Activated naive CD4-positive, alpha-beta T cell treated with Interleukin-2 at 50 U/mL for 16 hours (primary cell): ENCODE measurements at regions not wholly inside any gene's neighbourhood (a gene's known extent, or its start where the extent isn't known, plus 50 kb on each side); places are given as distances from the start of the nearest gene placed in this dataset.
"Not testable (repeated sequence)": the region's sequence is repeated elsewhere in the genome, so short reads cannot be mapped to it uniquely, and the experiment has no call there.

Source experiments
- DNase-seq: peaks from one replicate; pipeline ENCODE4 v3.0.0-alpha.2; 2020

- DNase-seq: no peak
Measured at GRCh38 chr20:56689318-56689717, 60.2 kb downstream of the TFAP2C start.

GRCh38 chr20:56689852-56690485, 60.9 kb downstream of the TFAP2C start:
- DNase-seq: no peak

GRCh38 chr20:56690531-56691175, 61.5 kb downstream of the TFAP2C start:
- DNase-seq: no peak

GRCh38 chr20:56691325-56691998, 62.4 kb downstream of the TFAP2C start:
- DNase-seq: no peak

- DNase-seq: no peak
Measured at GRCh38 chr20:56693217-56693616, 64.1 kb downstream of the TFAP2C start.

GRCh38 chr20:56697476-56697875, 68.4 kb downstream of the TFAP2C start:
- no peak for DNase-seq

- no peak for DNase-seq
Measured at GRCh38 chr20:56698297-56698696, 69.2 kb downstream of the TFAP2C start.

- no peak for DNase-seq
Measured at GRCh38 chr20:56698749-56699148, 69.6 kb downstream of the TFAP2C start.

GRCh38 chr20:56702931-56703840, 74.1 kb downstream of the TFAP2C start:
- DNase-seq: no peak

GRCh38 chr20:56706867-56707360, 77.8 kb downstream of the TFAP2C start:
- DNase-seq: no peak

GRCh38 chr20:56708991-56709390, 79.9 kb downstream of the TFAP2C start:
- DNase-seq: no peak

GRCh38 chr20:56710125-56710524, 81.0 kb downstream of the TFAP2C start:
- DNase-seq: no peak

- not testable (repeated sequence) for DNase-seq
Measured at GRCh38 chr20:56710577-56710976, 81.5 kb downstream of the TFAP2C start.

- DNase-seq: no peak
Measured at GRCh38 chr20:56711018-56711417, 81.9 kb downstream of the TFAP2C start.

- no peak for DNase-seq
Measured at GRCh38 chr20:56715309-56715708, 86.2 kb downstream of the TFAP2C start.

GRCh38 chr20:56715902-56716519, 86.9 kb downstream of the TFAP2C start:
- DNase-seq: no peak

- no peak for DNase-seq
Measured at GRCh38 chr20:56716806-56717205, 87.7 kb downstream of the TFAP2C start.

- DNase-seq: no peak
Measured at GRCh38 chr20:56718816-56719215, 89.7 kb downstream of the TFAP2C start.

- DNase-seq: no peak
Measured at GRCh38 chr20:56720620-56721213, 91.6 kb downstream of the TFAP2C start.

GRCh38 chr20:56722042-56722441, 92.9 kb downstream of the TFAP2C start:
- DNase-seq: no peak

- no peak for DNase-seq
Measured at GRCh38 chr20:56723331-56723730, 94.2 kb downstream of the TFAP2C start.

- no peak for DNase-seq
Measured at GRCh38 chr20:56724241-56724757, 95.2 kb downstream of the TFAP2C start.
